Loucy (cell line): ENCODE measurements at regions not wholly inside any gene's neighbourhood (a gene's known extent, or its start where the extent isn't known, plus 50 kb on each side); places are given as distances from the start of the nearest gene placed in this dataset.

Experiments
- H2AFZ ChIP-seq: fragments of 200-600 bp; sonication (generic); 2 replicates; pipeline ENCODE4 v1.6.0; 2016; ENCODE audit warnings: antibody characterized with exemption, mild to moderate bottlenecking, low read length, moderate library complexity
- H3F3A ChIP-seq: fragments of 200-600 bp; 2 replicates; pipeline ENCODE4 v1.6.0; 2016; ENCODE audit warnings: antibody characterized with exemption, low read depth, mild to moderate bottlenecking
- H3K27me3 ChIP-seq: fragments of 200-600 bp; sonication (generic); 2 replicates; pipeline ENCODE4 v1.6.1; 2014; ENCODE audit warnings: low read length, mild to moderate bottlenecking; ENCODE audit not compliant: insufficient read depth, poor library complexity, severe bottlenecking
- H3K36me3 ChIP-seq: fragments of 200-600 bp; sonication (generic); 2 replicates; pipeline ENCODE4 v1.6.1; 2016; ENCODE audit warnings: low read length; ENCODE audit not compliant: insufficient read depth
- H3K4me1 ChIP-seq: fragments of 200-600 bp; sonication (generic); 2 replicates; pipeline ENCODE4 v1.5.1; 2014; ENCODE audit warnings: low read length, mild to moderate bottlenecking; ENCODE audit not compliant: insufficient read depth, poor library complexity, severe bottlenecking
- H3K4me2 ChIP-seq: fragments of 200-600 bp; sonication (generic); 2 replicates; pipeline ENCODE4 v1.6.0; 2014; ENCODE audit warnings: antibody characterized with exemption, low read length, low read depth, mild to moderate bottlenecking; ENCODE audit not compliant: poor library complexity, severe bottlenecking
- H3K4me3 ChIP-seq: fragments of 200-600 bp; sonication (generic); 2 replicates; pipeline ENCODE4 v1.5.1; 2014; ENCODE audit warnings: low read length, mild to moderate bottlenecking, mixed read lengths; ENCODE audit not compliant: poor library complexity, severe bottlenecking
- H3K79me2 ChIP-seq: fragments of 200-600 bp; sonication (generic); 2 replicates; pipeline ENCODE4 v1.6.1; 2014; ENCODE audit warnings: low read length; ENCODE audit not compliant: insufficient read depth
- H3K9ac ChIP-seq: fragments of 200-600 bp; sonication (generic); 2 replicates; pipeline ENCODE4 v1.6.0; 2014; ENCODE audit warnings: mild to moderate bottlenecking, low read depth, low read length, moderate library complexity; ENCODE audit not compliant: poor library complexity, severe bottlenecking
- H3K9me2 ChIP-seq: fragments of 200-600 bp; sonication (generic); replicated peaks from 2 replicates; pipeline ENCODE4 v1.6.1; 2016; ENCODE audit warnings: low read depth, low read length, mixed read lengths
- H3K9me3 ChIP-seq: fragments of 200-600 bp; sonication (generic); 2 replicates; pipeline ENCODE4 v1.6.1; 2014; ENCODE audit warnings: mild to moderate bottlenecking, antibody characterized with exemption, low read length, low read depth; ENCODE audit not compliant: insufficient read depth
- H4K20me1 ChIP-seq: fragments of 200-600 bp; sonication (generic); 2 replicates; pipeline ENCODE4 v1.6.0; 2014; ENCODE audit warnings: antibody characterized with exemption, low read length, mild to moderate bottlenecking; ENCODE audit not compliant: insufficient read depth, poor library complexity, severe bottlenecking
- CTCF ChIP-seq: fragments of 200-600 bp; sonication (generic); conservative IDR thresholded peaks from 2 replicates; pipeline ENCODE4 v1.5.1; 2014; ENCODE audit warnings: mild to moderate bottlenecking, antibody characterized with exemption, low read length
- EZH2phosphoT487 ChIP-seq: fragments of 200-600 bp; IDR thresholded peaks from 2 replicates; pipeline ENCODE4 v1.6.1; 2018; ENCODE audit warnings: antibody characterized with exemption, mild to moderate bottlenecking, moderate library complexity, borderline replicate concordance

- H4K20me1 ChIP-seq = no peaks in the 10 kb centered on the region
- H2AFZ ChIP-seq = no peak overlapping the region
- H3K9me2 ChIP-seq = no peaks in the 10 kb centered on the region
- H3F3A ChIP-seq = no peaks in the 10 kb centered on the region
- H3K36me3 ChIP-seq = no peaks in the 10 kb centered on the region
- H3K9ac ChIP-seq = no peak overlapping the region
- no peak overlapping the region for H3K4me3 ChIP-seq
- no peak overlapping the region for H3K4me2 ChIP-seq
- no peaks in the 10 kb centered on the region for H3K4me1 ChIP-seq
- no peaks in the 10 kb centered on the region for H3K27me3 ChIP-seq
- H3K9me3 ChIP-seq = no peaks in the 10 kb centered on the region
- TF ChIP-seq CTCF = no peak
- TF ChIP-seq EZH2phosphoT487 = no peak
- H3K79me2 ChIP-seq = no peaks in the 10 kb centered on the region
These were observed 222.3 kb upstream of the MGMT start for GRCh38 chr10:129244757-129245156.

- Histone ChIP-seq H3K4me1 (no peaks in the 10 kb centered on the region), H3K4me2 (no peak overlapping the region), H4K20me1 (no peaks in the 10 kb centered on the region), H3K36me3 (no peaks in the 10 kb centered on the region), H3F3A (no peaks in the 10 kb centered on the region), H3K27me3 (no peaks in the 10 kb centered on the region), H3K9ac (no peak overlapping the region), H2AFZ (no peak overlapping the region), H3K4me3 (no peak overlapping the region), H3K9me3 (no peaks in the 10 kb centered on the region), H3K79me2 (no peaks in the 10 kb centered on the region), H3K9me2 (no peaks in the 10 kb centered on the region)
- no peak for TF ChIP-seq EZH2phosphoT487
- no peak for TF ChIP-seq CTCF
These were observed 213.7 kb upstream of the MGMT start for GRCh38 chr10:129253161-129253864.

GRCh38 chr10:129253865-129254179 lies 213.2 kb upstream of the MGMT start:
- Histone ChIP-seq H2AFZ (no peak overlapping the region), H3K9me2 (no peaks in the 10 kb centered on the region), H3K4me1 (no peaks in the 10 kb centered on the region), H4K20me1 (no peaks in the 10 kb centered on the region), H3F3A (no peaks in the 10 kb centered on the region), H3K9me3 (no peaks in the 10 kb centered on the region), H3K9ac (no peak overlapping the region), H3K4me2 (no peak overlapping the region), H3K36me3 (no peaks in the 10 kb centered on the region), H3K27me3 (no peaks in the 10 kb centered on the region), H3K79me2 (no peaks in the 10 kb centered on the region), H3K4me3 (no peak overlapping the region)
- no peak for TF ChIP-seq EZH2phosphoT487
- TF ChIP-seq CTCF = no peak
